DMS 273 (cell line): ENCODE measurements at regions not wholly inside any gene's neighbourhood (a gene's known extent, or its start where the extent isn't known, plus 50 kb on each side); places are given as distances from the start of the nearest gene placed in this dataset.
A peak's percentile ranks its signal among the peaks of the same experiment; 100 is the strongest.

Experiments
- DNase-seq: peaks from one replicate; lab custom pipeline; 2025; ENCODE audit not compliant: unreplicated experiment; lab: John Stamatoyannopoulos, UW

GRCh38 chr9:86663905-86664304 lies 283.4 kb downstream of the GAS1 start:
- no peak for DNase-seq

- no peak for DNase-seq
Measured at GRCh38 chr9:86662890-86663468, 284.3 kb downstream of the GAS1 start.

- DNase-seq = no peak
Measured at GRCh38 chr9:86660146-86660943, 287.0 kb downstream of the GAS1 start.

- DNase-seq = no peak
Measured at GRCh38 chr9:86659413-86660046, 287.8 kb downstream of the GAS1 start.

GRCh38 chr9:86655147-86655546 lies 292.2 kb downstream of the GAS1 start:
- no peak for DNase-seq

GRCh38 chr9:86653466-86653865 lies 293.8 kb downstream of the GAS1 start:
- DNase-seq = no peak

GRCh38 chr9:86652736-86653135 lies 294.6 kb downstream of the GAS1 start:
- peak; percentile 9 for DNase-seq

GRCh38 chr9:86649913-86650312 lies 295.7 kb upstream of the TUT7 start:
- no peak for DNase-seq

GRCh38 chr9:86648828-86649170 lies 294.6 kb upstream of the TUT7 start:
- no peak for DNase-seq

GRCh38 chr9:86648156-86648827 lies 294.1 kb upstream of the TUT7 start:
- no peak for DNase-seq

GRCh38 chr9:86645303-86645702 lies 291.1 kb upstream of the TUT7 start:
- no peak for DNase-seq

- DNase-seq = no peak
Measured at GRCh38 chr9:86644675-86645034, 290.4 kb upstream of the TUT7 start.

GRCh38 chr9:86643946-86644674 lies 289.9 kb upstream of the TUT7 start:
- DNase-seq = no peak

GRCh38 chr9:86642721-86643120 lies 288.5 kb upstream of the TUT7 start:
- DNase-seq = no peak

- no peak for DNase-seq
Measured at GRCh38 chr9:86641970-86642369, 287.8 kb upstream of the TUT7 start.

- DNase-seq = peak; percentile 20
Measured at GRCh38 chr9:86639899-86640379, 285.7 kb upstream of the TUT7 start.

GRCh38 chr9:86639287-86639686 lies 285.1 kb upstream of the TUT7 start:
- DNase-seq = no peak

GRCh38 chr9:86638109-86638508 lies 283.9 kb upstream of the TUT7 start:
- DNase-seq = no peak

- DNase-seq = peak; percentile 45
Measured at GRCh38 chr9:86637515-86637914, 283.3 kb upstream of the TUT7 start.

GRCh38 chr9:86636519-86636918 lies 282.3 kb upstream of the TUT7 start:
- no peak for DNase-seq

- no peak for DNase-seq
Measured at GRCh38 chr9:86636038-86636437, 281.8 kb upstream of the TUT7 start.
